ENCODE measurements at regions not wholly inside any gene's neighbourhood (a gene's known extent, or its start where the extent isn't known, plus 50 kb on each side); places are given as distances from the start of the nearest gene placed in this dataset.

DNA sequence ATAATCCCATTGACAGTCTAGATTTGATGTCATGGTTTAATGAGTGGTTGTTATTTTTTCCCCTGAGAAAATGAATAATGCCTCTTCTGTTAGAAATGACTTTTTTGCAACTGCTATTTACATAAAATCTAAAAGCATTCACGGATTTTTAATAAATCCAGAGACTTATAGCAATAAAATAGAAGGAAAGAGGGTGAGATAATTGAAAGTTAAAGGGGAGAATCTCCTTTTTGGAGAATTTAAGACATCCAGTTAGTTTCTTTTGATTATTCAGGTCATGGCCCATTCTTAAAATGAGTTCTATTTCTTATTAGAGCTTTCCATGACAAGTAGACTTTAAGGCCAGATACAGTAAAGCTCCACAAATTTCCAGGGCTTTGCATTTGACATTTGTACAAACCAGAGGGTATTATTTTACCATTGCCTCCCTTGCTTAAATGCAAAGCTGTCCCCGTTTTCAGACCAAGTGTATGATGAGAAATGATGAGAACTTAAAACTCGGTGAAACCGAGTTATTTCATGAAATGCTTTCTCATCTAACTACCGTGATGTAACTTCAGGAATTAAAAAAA is 789.0 kb upstream of the SOX9 start:
- DNase-seq (ENCODE audit: low read depth), result no peak

DNA sequence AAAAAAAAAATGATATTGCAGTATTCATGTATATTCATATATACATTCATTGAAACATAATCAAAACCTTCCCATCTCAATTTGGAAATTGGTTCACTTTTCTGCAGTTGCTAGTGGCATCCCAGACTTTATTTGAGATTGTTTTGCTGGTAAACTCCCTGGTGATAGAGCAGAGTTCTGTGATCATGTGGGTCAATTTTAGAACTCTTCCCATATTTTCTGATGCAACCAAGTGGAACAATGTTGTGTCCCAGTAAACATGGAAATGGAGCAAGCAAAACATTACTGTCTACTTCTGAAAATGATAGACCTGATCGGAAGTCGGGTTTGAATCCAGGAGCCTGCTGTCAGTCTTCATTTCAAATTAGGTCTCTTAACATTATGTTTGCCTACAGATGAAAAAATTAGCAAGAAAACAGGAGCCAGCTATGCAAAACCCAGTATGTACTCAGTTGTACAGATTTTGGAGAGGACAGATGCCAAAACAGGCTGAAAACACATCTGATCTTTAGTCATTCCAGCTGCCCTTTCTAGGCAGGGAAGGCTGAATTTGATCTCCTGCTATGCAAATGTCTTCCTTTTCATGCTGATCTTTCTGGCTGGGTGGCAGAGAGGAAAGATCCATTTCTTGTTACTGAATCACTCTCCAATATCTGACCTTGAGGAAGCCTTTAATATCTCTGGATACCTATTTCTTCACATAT is 786.6 kb upstream of the SOX9 start:
- no peak for DNase-seq (ENCODE audit: low read depth)

DNA sequence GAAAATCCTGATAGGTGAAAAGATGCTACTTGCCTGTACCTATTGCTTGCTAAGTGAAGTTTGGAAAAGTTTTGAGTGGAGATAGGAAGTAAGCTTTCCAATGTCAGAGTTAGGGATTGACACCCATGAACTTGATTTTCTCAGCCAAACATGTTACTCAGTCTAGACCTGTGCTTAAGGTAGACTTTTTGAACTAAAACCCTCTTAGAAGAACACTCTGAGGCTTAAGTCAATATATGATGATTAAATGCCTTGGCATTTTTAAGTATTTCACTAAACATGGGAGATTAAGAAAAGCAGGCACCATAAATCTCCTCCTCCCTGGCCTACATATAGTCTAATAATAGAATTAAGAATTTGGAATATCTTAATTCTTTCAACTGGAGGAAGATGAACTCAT is 785.6 kb upstream of the SOX9 start:
- DNase-seq (ENCODE audit: low read depth), result no peak

DNA sequence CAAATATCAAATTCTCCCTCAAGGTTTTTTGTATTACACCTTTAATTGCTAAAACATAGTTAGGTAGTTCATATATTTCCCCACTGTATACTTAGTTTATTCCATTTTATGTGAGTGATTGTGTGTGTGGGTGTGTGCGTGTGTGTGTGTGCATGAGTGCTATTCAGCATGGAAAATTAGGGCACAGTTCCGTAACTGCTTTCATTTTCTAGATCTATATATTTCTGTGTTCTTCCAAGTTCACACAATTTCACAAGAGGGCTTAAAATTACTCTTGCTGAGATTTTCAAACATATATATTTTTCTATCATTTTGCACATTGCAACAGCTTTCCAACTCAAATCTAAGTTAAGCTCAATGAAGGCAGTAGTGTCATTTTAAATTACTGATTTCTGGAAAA is 782.9 kb upstream of the SOX9 start:
- DNase-seq (ENCODE audit: low read depth), result peak; percentile 58

DNA sequence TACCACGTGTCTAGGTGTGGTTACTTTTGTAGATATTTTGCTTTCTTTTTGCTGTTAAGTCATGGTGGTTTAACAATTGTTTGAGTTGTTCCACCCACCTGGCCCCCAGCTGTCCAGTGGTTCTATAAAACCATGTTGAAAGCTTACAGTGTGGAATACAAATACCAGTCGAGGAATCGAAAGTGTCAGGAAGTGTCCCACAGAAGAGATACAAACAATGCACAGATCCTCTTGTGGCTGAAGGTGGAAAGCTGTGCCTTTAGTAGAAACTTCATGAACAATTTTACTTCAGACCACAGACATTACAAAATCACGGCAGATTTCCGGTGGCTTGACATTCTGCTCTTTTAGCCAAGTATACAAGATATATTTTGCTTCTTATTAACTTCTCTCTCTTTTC is 782.4 kb upstream of the SOX9 start:
- DNase-seq (ENCODE audit: low read depth), result peak; percentile 95

DNA sequence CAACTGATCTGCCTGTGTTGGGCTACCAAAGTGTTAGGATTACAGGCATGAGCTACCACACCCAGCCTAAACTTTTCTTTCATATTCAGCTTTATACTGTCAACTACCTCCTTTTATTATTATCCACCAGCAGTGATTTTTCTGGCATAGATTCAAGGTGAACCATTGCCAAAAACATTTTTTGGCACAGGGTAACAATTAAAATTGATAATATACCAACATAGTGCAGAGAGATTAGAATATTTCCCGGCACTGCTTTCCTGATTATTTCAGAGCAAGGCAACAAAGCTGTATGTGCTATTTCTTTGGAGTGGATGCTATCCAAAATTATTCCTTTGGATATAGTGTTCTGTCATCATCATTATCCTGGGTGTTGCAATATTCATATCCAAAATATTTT is 781.6 kb upstream of the SOX9 start:
- DNase-seq (ENCODE audit: low read depth), result no peak

DNA sequence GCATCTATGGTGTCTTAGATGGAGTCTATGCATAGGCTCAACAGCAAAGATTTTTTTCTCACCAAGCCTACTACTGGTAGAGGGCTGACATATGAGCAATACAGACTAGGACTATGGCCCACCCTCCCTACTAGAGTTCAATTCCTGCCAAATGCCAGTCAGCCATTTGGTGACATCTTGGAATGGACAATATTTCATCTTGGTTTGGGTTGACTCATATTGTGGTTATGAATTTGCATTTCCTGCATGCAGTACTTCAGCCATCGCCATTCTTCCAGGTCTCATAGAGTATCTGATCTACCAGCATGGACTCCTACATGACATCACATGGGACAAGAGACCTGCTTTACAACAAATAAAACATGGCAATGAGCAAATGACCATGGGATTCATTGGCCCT is 778.1 kb upstream of the SOX9 start:
- DNase-seq (ENCODE audit: low read depth), result peak; percentile 63

DNA sequence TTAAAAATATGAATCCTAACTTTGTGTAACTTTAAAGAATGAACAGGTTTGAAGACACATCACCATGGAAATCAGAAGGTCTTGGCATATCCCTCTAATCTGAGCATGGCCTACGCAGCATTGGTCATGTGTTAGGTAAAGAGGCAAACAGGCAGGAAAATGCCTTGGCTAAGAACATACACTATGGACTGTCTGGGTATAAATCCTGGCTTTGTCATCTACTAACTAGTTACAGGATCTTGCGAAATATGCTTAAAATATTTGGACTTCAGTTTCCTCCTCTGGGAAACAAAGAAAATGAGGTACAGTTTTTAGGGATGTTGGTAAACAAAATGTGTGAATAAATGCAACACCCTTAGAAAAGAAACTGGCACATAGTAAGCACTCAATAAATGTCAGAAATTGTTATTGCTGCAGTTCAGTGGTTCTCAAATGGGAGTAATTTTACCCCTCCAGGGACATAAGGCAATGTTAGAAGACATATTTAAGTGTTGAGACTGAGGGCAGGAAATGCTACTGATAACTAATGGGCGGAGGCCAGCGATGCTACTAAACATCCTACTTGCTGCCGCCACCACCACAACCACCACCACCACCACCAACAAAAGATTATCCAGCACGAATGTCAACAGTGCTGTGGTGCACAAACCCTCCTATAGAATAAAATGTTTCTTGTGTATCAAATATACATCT is 770.8 kb upstream of the SOX9 start:
- peak; percentile 36 for DNase-seq (ENCODE audit: low read depth)

DNA sequence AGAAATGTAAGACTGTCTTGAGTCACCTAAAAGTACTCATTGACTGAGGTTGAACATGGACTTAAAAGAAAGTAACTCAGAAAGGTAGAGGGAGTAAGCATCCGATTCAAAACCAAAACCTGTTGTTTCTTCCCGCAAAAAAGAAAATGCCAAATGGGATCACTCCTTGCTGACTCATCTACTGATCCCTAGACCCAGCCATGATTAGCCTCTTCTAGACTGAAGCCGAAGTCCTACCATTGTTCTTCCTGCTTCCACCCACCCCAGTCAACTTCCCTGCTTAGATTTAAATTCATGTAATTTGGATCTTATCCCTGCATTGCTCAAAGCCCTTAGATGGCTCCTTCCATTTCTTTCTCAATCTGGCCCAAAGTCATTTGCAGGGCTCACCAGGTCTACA is 760.5 kb upstream of the SOX9 start:
- peak; percentile 36 for DNase-seq (ENCODE audit: low read depth)

DNA sequence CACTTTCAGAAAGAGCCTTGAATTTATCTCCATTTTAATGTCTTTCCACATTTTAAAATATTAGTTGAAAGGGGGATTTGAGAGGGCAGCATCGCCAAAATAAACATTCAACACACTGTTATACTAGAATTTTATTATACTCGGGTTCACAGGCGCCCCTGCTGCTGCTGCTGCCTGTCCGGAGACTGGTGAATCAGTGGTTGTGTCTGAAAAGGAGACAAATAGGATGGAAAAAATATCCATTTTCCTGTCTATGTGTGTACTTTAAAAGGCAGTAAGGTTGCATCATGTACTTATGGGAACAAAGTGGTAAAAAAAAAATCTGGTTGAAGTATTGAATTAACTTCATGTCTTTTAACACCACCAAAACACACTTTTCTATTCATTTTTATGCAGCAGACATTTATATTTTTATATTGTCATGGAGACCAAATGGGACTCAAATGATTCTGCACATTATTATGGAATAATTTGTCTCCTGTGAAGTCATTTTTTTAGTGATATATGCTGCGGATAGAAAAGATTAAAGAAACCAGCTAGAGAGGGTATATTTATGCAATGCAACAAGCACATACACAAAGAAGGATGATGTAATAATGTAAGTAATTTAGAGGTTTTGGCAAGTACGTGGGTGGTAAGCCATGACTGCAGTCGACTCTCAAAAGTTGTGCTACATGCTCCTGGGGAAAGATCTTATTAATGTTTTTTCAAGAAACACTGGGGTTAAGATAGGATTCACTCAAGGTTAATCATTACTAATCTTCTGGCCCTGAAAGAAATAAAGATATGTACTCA is 759.0 kb upstream of the SOX9 start:
- peak; percentile 32 for DNase-seq (ENCODE audit: low read depth)

DNA sequence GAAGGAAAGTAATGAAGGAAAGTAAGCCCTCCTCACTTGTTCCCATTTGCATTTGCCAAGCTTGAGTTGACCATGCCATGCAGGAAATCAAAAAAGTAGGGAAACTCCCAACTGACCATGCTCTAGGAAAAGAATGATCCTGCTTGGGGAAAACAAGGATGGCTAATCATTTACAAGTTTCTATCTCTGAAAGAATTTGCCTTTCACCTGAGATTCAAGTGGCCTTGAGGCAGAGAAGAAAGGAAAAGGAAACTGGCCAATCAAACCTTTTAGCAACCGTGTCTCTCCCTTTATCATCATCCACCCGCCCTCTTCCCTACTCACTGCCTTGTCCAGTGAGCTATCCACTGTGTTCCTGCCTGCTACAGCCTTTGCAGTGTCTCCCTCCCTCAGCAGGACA is 757.2 kb upstream of the SOX9 start:
- DNase-seq (ENCODE audit: low read depth), result no peak

DNA sequence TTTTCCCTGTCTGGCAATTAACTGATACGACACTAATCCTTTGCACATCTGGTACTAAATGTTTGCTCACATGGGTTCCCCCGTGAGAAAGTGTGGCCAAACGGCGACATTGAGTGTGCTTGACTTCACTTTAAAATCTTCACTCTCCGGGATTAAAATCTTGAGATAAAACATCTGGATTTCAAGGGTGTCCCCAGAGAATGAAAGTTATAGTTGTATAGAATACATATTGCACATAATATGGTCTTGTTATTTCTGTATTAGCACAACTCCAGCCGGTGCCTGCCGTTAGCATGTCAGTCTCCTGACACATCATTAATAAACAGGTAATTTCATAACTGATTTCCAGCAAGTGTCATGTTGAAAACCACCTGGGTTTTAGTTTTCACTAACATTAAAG is 749.0 kb upstream of the SOX9 start:
- DNase-seq (ENCODE audit: low read depth), result no peak

DNA sequence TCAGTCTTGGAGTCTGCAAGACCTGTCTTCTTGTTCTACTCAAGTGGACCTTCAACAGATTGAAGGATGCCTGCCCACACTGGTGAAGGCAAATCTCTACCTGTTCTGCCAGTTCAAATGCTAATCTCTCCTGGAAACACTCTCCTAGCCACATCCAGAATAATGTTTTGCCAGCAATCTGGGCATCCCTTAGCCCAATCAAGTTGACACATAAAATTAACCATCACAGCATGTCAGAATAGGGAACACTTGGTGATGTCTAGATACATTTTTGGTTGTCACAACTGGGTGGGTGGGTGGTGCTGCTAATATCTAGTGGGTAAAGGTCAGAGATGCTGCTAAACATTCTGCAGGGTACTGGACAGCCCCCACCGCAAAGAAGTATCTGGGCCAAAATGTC is 744.9 kb upstream of the SOX9 start:
- no peak for DNase-seq (ENCODE audit: low read depth)

DNA sequence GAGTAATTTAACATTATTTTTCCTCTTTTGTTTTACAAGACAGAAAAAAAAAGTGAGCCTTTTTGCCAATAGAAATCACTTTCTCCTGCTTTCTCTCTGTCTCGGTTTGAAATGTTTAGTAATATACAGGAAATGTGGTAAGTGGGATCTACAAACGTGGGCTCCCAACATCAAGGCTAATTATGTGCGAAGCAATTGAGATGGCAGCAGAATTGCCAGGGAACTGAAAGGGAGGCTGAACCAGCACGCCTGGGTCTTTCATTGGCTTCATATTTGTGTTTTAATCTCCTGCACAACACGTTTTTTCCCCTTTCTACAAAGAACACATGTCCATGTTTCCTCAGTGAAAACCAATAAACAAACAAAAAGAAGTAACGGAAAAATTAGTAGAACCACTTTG is 743.9 kb upstream of the SOX9 start:
- no peak for DNase-seq (ENCODE audit: low read depth)

DNA sequence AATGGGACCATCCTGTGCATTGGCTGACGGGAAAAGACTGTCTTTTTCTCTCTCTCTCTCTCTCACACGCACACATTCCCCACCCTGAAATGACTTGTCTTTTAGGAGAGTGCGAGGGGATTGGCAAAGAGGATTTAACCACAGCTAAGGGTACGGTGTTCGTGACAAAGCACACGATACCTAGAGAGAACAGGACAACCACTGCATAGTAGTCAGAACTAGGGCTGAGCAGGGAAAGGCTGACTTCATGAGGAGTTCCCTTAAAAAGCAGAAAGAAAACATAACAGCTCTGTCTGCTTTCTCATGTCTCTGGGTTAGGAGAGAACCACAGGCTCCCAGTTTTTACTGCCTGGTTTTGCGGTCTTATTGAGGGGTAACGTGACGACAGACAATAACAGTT is 742.8 kb upstream of the SOX9 start:
- DNase-seq (ENCODE audit: low read depth), result peak; percentile 78

DNA sequence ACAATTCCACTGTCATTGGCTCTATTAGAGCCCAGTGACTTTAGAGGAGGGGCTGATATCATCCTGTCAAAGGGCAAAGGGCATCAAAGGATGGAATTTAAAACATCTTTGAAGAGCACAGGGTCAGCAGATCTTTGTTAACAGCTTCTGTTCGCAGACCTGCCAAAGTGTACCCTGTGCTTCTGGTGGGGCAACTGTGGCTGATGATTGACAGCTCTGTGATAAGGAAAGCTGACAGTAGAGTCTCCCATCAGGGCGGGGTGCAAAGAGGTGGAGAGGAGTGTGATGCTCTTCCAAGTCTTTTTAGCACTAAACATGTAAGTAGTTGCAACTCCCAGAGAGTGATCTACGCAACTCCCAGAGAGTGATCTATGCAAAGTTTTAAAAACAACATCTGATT is 742.1 kb upstream of the SOX9 start:
- DNase-seq (ENCODE audit: low read depth), result no peak

DNA sequence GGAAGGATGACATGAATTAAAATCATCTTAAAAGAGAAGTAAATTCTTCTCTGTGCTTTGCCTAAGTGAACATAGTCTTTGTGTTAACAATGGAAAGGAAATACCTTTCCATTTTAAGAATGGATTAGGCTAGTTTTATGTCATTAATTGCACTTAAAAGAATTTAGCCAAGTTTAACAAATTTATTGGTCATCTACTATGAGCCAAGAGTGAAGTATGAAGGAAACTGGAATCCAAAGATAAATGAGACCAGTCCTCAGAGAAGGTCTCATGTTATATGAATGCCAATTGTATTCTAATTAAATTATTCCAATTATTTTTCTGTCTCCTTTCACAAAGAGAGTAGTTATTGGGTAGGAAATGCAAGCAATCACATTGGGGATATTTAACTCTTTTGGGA is 741.3 kb upstream of the SOX9 start:
- no peak for DNase-seq (ENCODE audit: low read depth)

DNA sequence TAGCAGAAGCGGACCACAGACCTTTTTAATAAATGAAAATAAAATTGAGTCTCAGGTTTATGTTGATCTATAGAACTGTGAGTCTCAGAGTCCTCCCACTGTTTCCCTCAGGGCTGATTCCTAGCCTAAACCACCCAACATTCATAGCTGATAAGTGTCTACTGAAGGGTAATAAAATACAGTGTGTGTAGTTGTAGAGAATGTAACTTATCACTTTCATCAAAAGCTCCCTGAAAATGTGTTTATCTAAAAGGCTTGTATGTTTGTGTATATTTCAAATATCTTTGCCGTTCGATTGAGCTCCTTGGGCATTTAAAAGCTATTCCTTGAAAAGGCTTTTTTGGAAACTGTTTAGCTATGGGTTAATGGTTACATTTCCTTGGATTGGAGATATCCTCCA is 740.3 kb upstream of the SOX9 start:
- no peak for DNase-seq (ENCODE audit: low read depth)

DNA sequence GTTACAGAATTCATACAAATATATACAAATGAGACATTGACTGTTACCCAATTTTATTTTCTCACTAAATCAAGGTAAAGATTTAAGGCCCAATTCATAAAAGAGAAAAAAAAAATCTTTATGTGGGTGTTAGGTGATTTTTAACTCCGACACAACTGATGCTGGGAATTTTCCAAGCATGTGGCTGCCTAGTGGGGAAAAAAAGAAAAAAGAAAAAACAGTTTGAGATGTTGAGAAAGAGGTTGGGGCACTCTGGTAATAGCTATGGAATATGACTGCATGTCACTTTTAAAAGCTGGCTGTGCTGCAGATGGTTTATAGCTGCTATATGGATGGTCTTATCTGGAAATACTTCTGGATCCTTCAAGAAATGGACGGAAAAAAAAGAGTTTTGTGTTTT is 739.9 kb upstream of the SOX9 start:
- no peak for DNase-seq (ENCODE audit: low read depth)

DNA sequence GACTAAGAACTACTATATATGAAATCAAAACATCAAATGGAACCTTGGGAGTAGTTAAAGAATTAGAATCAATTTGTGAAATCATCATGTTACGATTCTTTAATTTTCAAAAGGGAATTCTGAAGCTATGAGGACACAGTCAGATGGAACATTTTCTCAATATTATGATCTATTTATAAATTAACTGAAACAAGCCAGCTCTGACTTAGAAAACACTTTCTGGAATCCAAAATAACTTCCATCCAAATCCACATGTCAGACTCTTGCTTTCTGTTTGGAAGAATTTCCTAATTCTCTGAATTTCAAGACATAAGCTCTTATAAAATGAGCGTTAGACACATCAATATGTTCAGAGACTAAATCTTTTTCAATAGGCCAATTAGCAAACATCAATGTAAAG is 737.7 kb upstream of the SOX9 start:
- no peak for DNase-seq (ENCODE audit: low read depth)

DNA sequence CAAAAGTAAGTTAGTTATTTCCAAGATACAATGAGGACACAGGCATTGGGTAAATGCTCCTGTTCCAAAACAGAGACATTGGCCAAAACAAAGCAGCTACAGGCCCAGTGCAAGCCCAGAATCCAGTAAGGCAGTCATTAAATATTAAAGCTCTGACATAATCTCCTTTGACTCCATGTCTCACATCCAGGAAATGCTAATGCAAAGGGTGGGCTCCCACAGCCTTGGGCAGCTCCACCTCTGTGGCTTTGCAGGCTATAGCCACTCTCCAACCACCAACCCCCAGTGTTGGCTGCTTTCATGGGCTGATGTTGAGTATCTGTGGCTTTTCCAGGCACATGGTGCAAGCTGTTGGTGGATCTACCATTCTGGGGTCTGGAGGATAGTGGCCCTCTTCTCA is 733.4 kb upstream of the SOX9 start:
- DNase-seq (ENCODE audit: low read depth), result no peak

DNA sequence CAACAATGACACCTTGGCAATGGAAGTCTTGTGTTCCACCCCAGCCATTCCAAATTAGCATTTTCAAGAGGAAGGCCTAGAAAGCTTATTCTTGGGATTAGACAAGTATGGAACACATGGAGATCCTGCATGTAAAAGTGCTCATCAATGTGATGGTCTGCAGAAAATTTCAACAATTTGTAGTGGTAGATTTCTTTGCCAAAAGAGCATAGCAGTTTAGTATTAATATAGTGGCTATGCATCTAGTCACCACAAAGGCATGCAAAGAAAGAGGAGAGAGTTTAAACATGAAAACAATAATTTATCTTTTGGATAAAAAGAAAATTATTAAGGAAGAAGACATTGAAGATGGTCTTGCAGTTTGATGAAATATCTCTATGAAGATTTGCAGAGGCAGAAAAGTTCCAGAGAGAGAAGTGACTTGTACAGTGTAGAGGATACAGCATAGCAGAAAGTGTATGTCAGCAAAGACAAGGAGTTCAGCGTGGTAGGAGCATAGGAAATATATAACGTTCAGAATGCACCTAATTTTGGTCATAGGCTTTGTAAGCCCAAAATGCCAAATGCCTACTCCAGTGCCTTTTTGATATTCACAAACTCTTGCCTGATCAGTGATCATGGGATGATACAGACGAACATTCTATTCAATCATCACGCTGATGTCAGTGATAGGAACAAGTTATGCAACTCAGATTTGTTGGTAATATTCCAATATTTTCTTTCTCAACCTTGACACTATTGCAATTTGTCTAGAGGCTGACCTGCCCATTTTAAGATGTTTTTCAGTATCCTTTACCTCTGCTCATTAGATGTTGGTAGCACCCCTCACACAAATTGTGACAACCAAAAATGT is 727.9 kb upstream of the SOX9 start:
- DNase-seq (ENCODE audit: low read depth), result no peak

Data from RPMI7951 (cell line).